H9 (cell line): ENCODE measurements at regions not wholly inside any gene's neighbourhood (a gene's known extent, or its start where the extent isn't known, plus 50 kb on each side); places are given as distances from the start of the nearest gene placed in this dataset.

Experiments
- DNase-seq: peaks from one replicate; pipeline ENCODE4 v3.0.0-alpha.2; 2017
- H2AFZ ChIP-seq: one replicate; pipeline ENCODE4 v1.6.1; 2013; ENCODE audit warnings: mild to moderate bottlenecking, low read length, control low read depth, moderate library complexity
- H2AK5ac ChIP-seq: 2 replicates; pipeline ENCODE4 v1.6.1; 2013; ENCODE audit warnings: low read length, control low read depth, mixed read lengths; ENCODE audit not compliant: insufficient read length
- H2BK120ac ChIP-seq: one replicate; pipeline ENCODE4 v1.6.1; 2013; ENCODE audit warnings: low read depth, mild to moderate bottlenecking, low read length, control low read depth, inconsistent platforms; ENCODE audit not compliant: poor library complexity, severe bottlenecking
- H2BK12ac ChIP-seq: 2 replicates; pipeline ENCODE4 v1.6.1; 2013; ENCODE audit warnings: low read length, control low read depth, mixed read lengths, low read depth; ENCODE audit not compliant: insufficient read length
- H2BK15ac ChIP-seq: 2 replicates; pipeline ENCODE4 v1.6.1; 2013; ENCODE audit warnings: low read depth, low read length, control low read depth
- H2BK20ac ChIP-seq: one replicate; pipeline ENCODE4 v1.6.1; 2013; ENCODE audit warnings: low read depth, mild to moderate bottlenecking, low read length, control low read depth, inconsistent platforms; ENCODE audit not compliant: poor library complexity, severe bottlenecking
- H2BK5ac ChIP-seq: 2 replicates; pipeline ENCODE4 v1.6.1; 2013; ENCODE audit warnings: low read length, control low read depth, mixed read lengths; ENCODE audit not compliant: insufficient read length
- H3K14ac ChIP-seq: 2 replicates; pipeline ENCODE4 v1.6.1; 2013; ENCODE audit warnings: low read length, control low read depth; ENCODE audit not compliant: insufficient read depth
- H3K18ac ChIP-seq: 2 replicates; pipeline ENCODE4 v1.6.1; 2013; ENCODE audit warnings: low read depth, mild to moderate bottlenecking, mixed read lengths, low read length, control low read depth; ENCODE audit not compliant: insufficient read length
- H3K23ac ChIP-seq: 2 replicates; pipeline ENCODE4 v1.6.1; 2013; ENCODE audit warnings: low read length, control low read depth, mixed read lengths, low read depth; ENCODE audit not compliant: insufficient read length
- H3K23me2 ChIP-seq: 2 replicates; pipeline ENCODE4 v1.6.1; 2013; ENCODE audit warnings: low read depth, mild to moderate bottlenecking, mixed read lengths, low read length, control low read depth; ENCODE audit not compliant: insufficient read length, poor library complexity, severe bottlenecking
- H3K27ac ChIP-seq: 2 replicates; pipeline ENCODE4 v1.5.1; 2013; ENCODE audit warnings: low read length, control low read depth, mixed read lengths, low read depth; ENCODE audit not compliant: insufficient read length
- H3K27me3 ChIP-seq: 2 replicates; pipeline ENCODE4 v1.6.1; 2013; ENCODE audit warnings: low read length, control low read depth, inconsistent platforms; ENCODE audit not compliant: insufficient read depth
- H3K4ac ChIP-seq: 2 replicates; pipeline ENCODE4 v1.6.1; 2013; ENCODE audit warnings: low read depth, mild to moderate bottlenecking, control low read depth, inconsistent platforms, low read length, moderate library complexity
- H3K4me1 ChIP-seq: 2 replicates; pipeline ENCODE4 v1.6.1; 2013; ENCODE audit warnings: low read length, control low read depth, inconsistent platforms; ENCODE audit not compliant: insufficient read depth
- H3K4me2 ChIP-seq: 2 replicates; pipeline ENCODE4 v1.6.1; 2013; ENCODE audit warnings: low read length, control low read depth, mixed read lengths; ENCODE audit not compliant: insufficient read length, insufficient read depth
- H3K56ac ChIP-seq: 2 replicates; pipeline ENCODE4 v1.6.1; 2013; ENCODE audit warnings: low read depth, mild to moderate bottlenecking, mixed read lengths, low read length, control low read depth; ENCODE audit not compliant: insufficient read length
- H3K79me1 ChIP-seq: 2 replicates; pipeline ENCODE4 v1.6.1; 2013; ENCODE audit warnings: low read depth, mild to moderate bottlenecking, moderate library complexity, low read length, control low read depth, inconsistent platforms; ENCODE audit not compliant: insufficient read depth, poor library complexity, severe bottlenecking
- H3K79me2 ChIP-seq: 2 replicates; pipeline ENCODE4 v1.6.1; 2013; ENCODE audit warnings: low read length, control low read depth, inconsistent platforms; ENCODE audit not compliant: insufficient read depth
- H3K9ac ChIP-seq: 2 replicates; pipeline ENCODE4 v1.6.1; 2013; ENCODE audit warnings: low read length, control low read depth, mixed read lengths; ENCODE audit not compliant: insufficient read length; ENCODE audit errors: extremely low read depth
- H3K9me3 ChIP-seq: one replicate; pipeline ENCODE4 v1.6.1; 2013; ENCODE audit warnings: low read depth, low read length, inconsistent platforms; ENCODE audit not compliant: control insufficient read depth
- H3T11ph ChIP-seq: one replicate; pipeline ENCODE4 v1.6.1; 2013; ENCODE audit warnings: mild to moderate bottlenecking, low read length, control low read depth, inconsistent platforms
- H4K20me1 ChIP-seq: one replicate; pipeline ENCODE4 v1.6.1; 2013; ENCODE audit not compliant: control insufficient read depth, insufficient read length, insufficient read depth
- H4K5ac ChIP-seq: 2 replicates; pipeline ENCODE4 v1.6.1; 2013; ENCODE audit warnings: low read depth, mild to moderate bottlenecking, mixed read lengths, low read length, control low read depth; ENCODE audit not compliant: insufficient read length
- H4K8ac ChIP-seq: replicated peaks from 2 replicates; pipeline ENCODE4 v1.6.1; 2013; ENCODE audit warnings: low read length, control low read depth, mixed read lengths, low read depth; ENCODE audit not compliant: insufficient read length
- H4K91ac ChIP-seq: 2 replicates; pipeline ENCODE4 v1.6.1; 2013; ENCODE audit warnings: low read depth, mild to moderate bottlenecking, moderate library complexity, mixed read lengths, low read length, control low read depth; ENCODE audit not compliant: insufficient read length
- H3K27ac Mint-ChIP-seq, 3 experiments: 2 replicates in 2 of 3; 3 replicates in 1 of 3; pipeline ENCODE4 v1.8.0; 2020 to 2021; ENCODE audit warnings: mixed read lengths in 3 of 3, mild to moderate bottlenecking in 1 of 3, moderate library complexity in 1 of 3
- H3K27me3 Mint-ChIP-seq: 2 replicates; pipeline ENCODE4 v1.8.0; 2021; ENCODE audit warnings: low read depth, mild to moderate bottlenecking, moderate library complexity, mixed read lengths
- H3K36me3 Mint-ChIP-seq, 3 experiments: 2 replicates in 2 of 3; 3 replicates in 1 of 3; pipeline ENCODE4 v1.8.0; 2020 to 2021; ENCODE audit warnings: low read depth in 3 of 3, mixed read lengths in 3 of 3; ENCODE audit not compliant: insufficient read depth in 1 of 3
- H3K4me1 Mint-ChIP-seq, 2 experiments: 2 replicates each; pipeline ENCODE4 v1.8.0; 2020; ENCODE audit warnings: mixed read lengths in 2 of 2
- H3K4me3 Mint-ChIP-seq, 2 experiments: 2 replicates in 1 of 2; 3 replicates in 1 of 2; pipeline ENCODE4 v1.8.0; 2020 to 2021; ENCODE audit warnings: mild to moderate bottlenecking in 2 of 2, mixed read lengths in 2 of 2, moderate library complexity in 1 of 2
- H3K9me3 Mint-ChIP-seq, 2 experiments: 2 replicates in 1 of 2; 3 replicates in 1 of 2; pipeline ENCODE4 v1.8.0; 2020; ENCODE audit warnings: mild to moderate bottlenecking in 2 of 2, mixed read lengths in 2 of 2, moderate library complexity in 1 of 2
- CTCF ChIP-seq: fragments of 200-600 bp; sonication (generic); conservative IDR thresholded peaks from 3 replicates; pipeline ENCODE4 v1.8.0; 2021; ENCODE audit warnings: antibody characterized with exemption, mild to moderate bottlenecking
- WGBS: extraction: QIAGEN DNeasy Blood & Tissue Kit; methylation state at CpG from one replicate; pipeline ENCODE4 v1.1.7; 2013; ENCODE audit warnings: missing lambda C conversion rate, low lambda C conversion rate, mixed read lengths; ENCODE audit not compliant: insufficient read length; ENCODE audit errors: extremely low coverage; 5-methylcytosine and 5-hydroxymethylcytosine counted together

GRCh38 chr13:111001636-111002035 is 86.8 kb upstream of the ANKRD10 start:
- Mint-ChIP-seq H3K9me3 (no peaks in the 10 kb centered on the region; a peak in 1 of 5 replicates), H3K36me3 (no peaks in the 10 kb centered on the region), H3K4me1 (peaks cover 5 to 11% of the 10 kb centered on the region in 2 experiments), H3K27ac (no peak overlapping the region), H3K4me3 (no peak overlapping the region), H3K27me3 (peaks cover 52% of the 10 kb centered on the region)
- H3K14ac ChIP-seq: no peak overlapping the region
- no peak overlapping the region for H2BK20ac ChIP-seq
- no peak overlapping the region for H2AK5ac ChIP-seq
- H4K91ac ChIP-seq: no peak overlapping the region
- H3K4me1 ChIP-seq: no peaks in the 10 kb centered on the region
- H3K9ac ChIP-seq: no peak overlapping the region
- H3K56ac ChIP-seq: no peak overlapping the region
- H4K8ac ChIP-seq: no peak overlapping the region
- H3K23ac ChIP-seq: no peak overlapping the region
- no peaks in the 10 kb centered on the region for H3K9me3 ChIP-seq
- no peak overlapping the region for H2AFZ ChIP-seq
- no peak overlapping the region for H3K27ac ChIP-seq
- H3K79me2 ChIP-seq: no peaks in the 10 kb centered on the region
- no peak for TF ChIP-seq CTCF
- no peak overlapping the region for H2BK5ac ChIP-seq
- no peak overlapping the region for H3K18ac ChIP-seq
- no peak overlapping the region for H2BK12ac ChIP-seq
- H3K4me2 ChIP-seq: no peak overlapping the region
- H3K27me3 ChIP-seq: no peaks in the 10 kb centered on the region
- no peak overlapping the region for H4K5ac ChIP-seq
- DNase-seq: no peak
- WGBS: no CpG with 5 or more reads among the region's 2 CpGs
- H3K4ac ChIP-seq: no peak overlapping the region
- no peak overlapping the region for H2BK15ac ChIP-seq
- H3T11ph ChIP-seq: no peak overlapping the region
- H2BK120ac ChIP-seq: no peak overlapping the region
- H3K23me2 ChIP-seq: no peaks in the 10 kb centered on the region
- H4K20me1 ChIP-seq: no peaks in the 10 kb centered on the region
- no peaks in the 10 kb centered on the region for H3K79me1 ChIP-seq
